ENCODE measurements at regions not wholly inside any gene's neighbourhood (a gene's known extent, or its start where the extent isn't known, plus 50 kb on each side); places are given as distances from the start of the nearest gene placed in this dataset.

GRCh38 chr18:43682196-43682595 lies 404.9 kb upstream of the SYT4 start:
- Histone ChIP-seq H3K4me3 (ENCODE audit: low read depth, low read length) (no peak overlapping the region), H3K27ac (ENCODE audit: extremely low read depth, low read depth, low read length) (no peak overlapping the region), H3K4me1 (ENCODE audit: control insufficient read depth, insufficient read depth, low read length) (no peaks in the 10 kb centered on the region), H3K9me3 (ENCODE audit: control insufficient read depth, insufficient read depth, low read depth, low read length) (no peaks in the 10 kb centered on the region), H3K36me3 (ENCODE audit: control insufficient read depth in 2 of 2, insufficient read depth in 1 of 2, low read length in 2 of 2) (no peaks in the 10 kb centered on the region)
- ChIA-PET CTCF (interaction anchor here (0.7 kb wide), 1 partner anchor 440 kb away, joined by 3 read pairs; no protein-coding TSS in a partner anchor), POLR2A (no interaction called here)
- no peak for TF ChIP-seq ZBTB17 (tag by site-specific recombination; IDR thresholded peaks at IDR 0.05)
- no peak for TF ChIP-seq ZNF221 (tag by site-specific recombination; IDR thresholded peaks at IDR 0.05; ENCODE audit: borderline replicate concordance)
- TF ChIP-seq CTCF (tag by site-specific recombination; IDR thresholded peaks at IDR 0.05) = no peak
- TF ChIP-seq ZNF155 (tag by site-specific recombination; IDR thresholded peaks at IDR 0.05) = no peak
- TF ChIP-seq PRDM10 (tag by site-specific recombination; IDR thresholded peaks at IDR 0.05) = no peak
- no peak for TF ChIP-seq ZNF747 (tag by site-specific recombination; IDR thresholded peaks at IDR 0.05)
- no peak for TF ChIP-seq ZNF169 (tag by site-specific recombination; IDR thresholded peaks at IDR 0.05)
- no peak for TF ChIP-seq ZFP3 (tag by site-specific recombination; IDR thresholded peaks at IDR 0.05; ENCODE audit: low read depth)
- TF ChIP-seq ZNF37A (tag by site-specific recombination; IDR thresholded peaks at IDR 0.05) = no peak
- no peak for TF ChIP-seq ZXDB (tag by site-specific recombination; IDR thresholded peaks at IDR 0.05)
- TF ChIP-seq ZSCAN23 (tag by site-specific recombination; IDR thresholded peaks at IDR 0.05) = no peak
- TF ChIP-seq ZNF501 (tag by site-specific recombination; IDR thresholded peaks at IDR 0.05) = no peak
- no peak for TF ChIP-seq HOXA7 (CRISPR knock-in tag; IDR thresholded peaks at IDR 0.05; ENCODE audit: borderline replicate concordance)
- no peak for TF ChIP-seq GLIS2 (tag by site-specific recombination; IDR thresholded peaks at IDR 0.05)

- TF ChIP-seq ZNF366 (tag by site-specific recombination; conservative IDR thresholded peaks at IDR 0.05) (no peak), MYNN (tag by site-specific recombination; IDR thresholded peaks at IDR 0.05; ENCODE audit: borderline replicate concordance) (no peak), SP7 (tag by site-specific recombination; IDR thresholded peaks at IDR 0.05) (no peak), SP2 (tag by site-specific recombination; IDR thresholded peaks at IDR 0.05) (no peak)
These were observed 409.4 kb upstream of the SYT4 start for GRCh38 chr18:43686709-43687108.

GRCh38 chr18:43692099-43692690 lies 414.9 kb upstream of the SYT4 start:
- POLR2A ChIA-PET = no interaction called here
- TF ChIP-seq ZNF146 (tag by site-specific recombination; IDR thresholded peaks at IDR 0.05) = no peak
- no peak for TF ChIP-seq YY1 (tag by site-specific recombination; IDR thresholded peaks at IDR 0.05)
- TF ChIP-seq ZNF768 (tag by site-specific recombination; IDR thresholded peaks at IDR 0.05) = no peak
- no peak for TF ChIP-seq ZNF426 (tag by site-specific recombination; IDR thresholded peaks at IDR 0.05)
- TF ChIP-seq ZNF571 (tag by site-specific recombination; IDR thresholded peaks at IDR 0.05) = no peak
- TF ChIP-seq ZIC2 (tag by site-specific recombination; IDR thresholded peaks at IDR 0.05) = no peak
- no peak for TF ChIP-seq ZNF785 (tag by site-specific recombination; IDR thresholded peaks at IDR 0.05)
- no peak for TF ChIP-seq ZNF624 (tag by site-specific recombination; IDR thresholded peaks at IDR 0.05)
- TF ChIP-seq ZNF544 (tag by site-specific recombination; IDR thresholded peaks at IDR 0.05) = no peak
- TF ChIP-seq ZNF555 (tag by site-specific recombination; conservative IDR thresholded peaks at IDR 0.05) = no peak
- no peak for TF ChIP-seq WT1 (tag by site-specific recombination; IDR thresholded peaks at IDR 0.05)
- Histone ChIP-seq H3K9me3 (ENCODE audit: control insufficient read depth, insufficient read depth, low read depth, low read length) (no peaks in the 10 kb centered on the region), H3K4me1 (ENCODE audit: control insufficient read depth, insufficient read depth, low read length) (no peaks in the 10 kb centered on the region), H3K27ac (ENCODE audit: extremely low read depth, low read depth, low read length) (no peak overlapping the region), H3K4me3 (ENCODE audit: low read depth, low read length) (no peak overlapping the region), H3K36me3 (ENCODE audit: control insufficient read depth in 2 of 2, insufficient read depth in 1 of 2, low read length in 2 of 2) (no peaks in the 10 kb centered on the region)
- CTCF ChIA-PET = no interaction called here

More at GRCh38 chr18:43686709-43687108, 409.4 kb upstream of the SYT4 start:
- Histone ChIP-seq H3K27ac (ENCODE audit: extremely low read depth, low read depth, low read length) (no peak overlapping the region), H3K4me3 (ENCODE audit: low read depth, low read length) (no peak overlapping the region), H3K36me3 (ENCODE audit: control insufficient read depth in 2 of 2, insufficient read depth in 1 of 2, low read length in 2 of 2) (no peaks in the 10 kb centered on the region), H3K4me1 (ENCODE audit: control insufficient read depth, insufficient read depth, low read length) (no peaks in the 10 kb centered on the region), H3K9me3 (ENCODE audit: control insufficient read depth, insufficient read depth, low read depth, low read length) (no peaks in the 10 kb centered on the region)
- ChIA-PET CTCF (no interaction called here), POLR2A (no interaction called here)

All from HEK293 (cell line).